CD14-positive monocyte (primary cell): ENCODE measurements at regions not wholly inside any gene's neighbourhood (a gene's known extent, or its start where the extent isn't known, plus 50 kb on each side); places are given as distances from the start of the nearest gene placed in this dataset.

Source experiments
- DNase-seq, 3 donors: peaks; one replicate each; pipeline ENCODE4 v3.0.0-alpha.2; 2011 to 2022
- H2AFZ ChIP-seq: 2 replicates; pipeline ENCODE4 v1.6.0; 2012; ENCODE audit warnings: mild to moderate bottlenecking, low read depth, low read length, inconsistent platforms; ENCODE audit not compliant: insufficient read depth, poor library complexity, severe bottlenecking
- H3K27ac ChIP-seq, 2 donors: 1 replicate in 1 of 2; 2 replicates in 1 of 2; pipeline ENCODE4 v1.5.1; 2012 to 2013; ENCODE audit warnings: low read length in 2 of 2, control low read depth in 1 of 2, inconsistent platforms in 1 of 2, low read depth in 1 of 2, mild to moderate bottlenecking in 1 of 2
- H3K27me3 ChIP-seq, 2 donors: one replicate each; pipeline versions ENCODE4 v1.6.0 to v1.6.1; 2011 to 2013; ENCODE audit warnings: low read length in 2 of 2; ENCODE audit not compliant: control insufficient read depth in 2 of 2, insufficient read depth in 2 of 2
- H3K36me3 ChIP-seq, 2 donors: replicated peaks in 1 of 2; 1 replicate in 1 of 2; 2 replicates in 1 of 2; pipeline versions ENCODE4 v1.5.1 to v1.6.1; 2012 to 2013; ENCODE audit warnings: low read length in 2 of 2, control low read depth in 1 of 2, inconsistent platforms in 1 of 2, mild to moderate bottlenecking in 1 of 2; ENCODE audit not compliant: insufficient read depth in 2 of 2, control insufficient read depth in 1 of 2
- H3K4me1 ChIP-seq, 2 donors: 1 replicate in 1 of 2; 2 replicates in 1 of 2; pipeline versions ENCODE4 v1.5.1 to v1.6.1; 2012 to 2013; ENCODE audit warnings: low read length in 2 of 2, control low read depth in 1 of 2, inconsistent platforms in 1 of 2, mild to moderate bottlenecking in 1 of 2, moderate library complexity in 1 of 2; ENCODE audit not compliant: insufficient read depth in 2 of 2, control insufficient read depth in 1 of 2
- H3K4me2 ChIP-seq: replicated peaks from 2 replicates; pipeline ENCODE3; 2012; ENCODE audit warnings: low read length, moderate library complexity, mild to moderate bottlenecking; ENCODE audit not compliant: poor library complexity, severe bottlenecking; ENCODE audit errors: extremely low read depth
- H3K4me3 ChIP-seq, 3 experiments: fragments of 200-600 bp in 1 of 3; sonication (generic) in 1 of 3; replicated peaks in 1 of 3; 1 replicate in 2 of 3; 2 replicates in 1 of 3; pipeline ENCODE4 v1.5.1; 2011 to 2013; ENCODE audit warnings: low read length in 3 of 3, mild to moderate bottlenecking in 3 of 3, control low read depth in 2 of 3, low read depth in 2 of 3, inconsistent platforms in 1 of 3, moderate library complexity in 1 of 3
- H3K79me2 ChIP-seq: 2 replicates; pipeline ENCODE4 v1.6.0; 2012; ENCODE audit warnings: mild to moderate bottlenecking, control low read depth, inconsistent platforms, low read length, moderate library complexity; ENCODE audit not compliant: insufficient read depth
- H3K9ac ChIP-seq: 2 replicates; pipeline ENCODE4 v1.6.0; 2017; ENCODE audit warnings: low read length, mild to moderate bottlenecking; ENCODE audit not compliant: insufficient read depth, poor library complexity, severe bottlenecking
- H3K9me3 ChIP-seq, 2 donors: replicated peaks in 1 of 2; 1 replicate in 1 of 2; 2 replicates in 1 of 2; pipeline versions ENCODE4 v1.5.1 to v1.6.1; 2012 to 2013; ENCODE audit warnings: low read length in 2 of 2, control low read depth in 1 of 2; ENCODE audit not compliant: control insufficient read depth in 1 of 2, insufficient read depth in 1 of 2
- H4K20me1 ChIP-seq: 2 replicates; pipeline ENCODE4 v1.6.0; 2012; ENCODE audit warnings: mild to moderate bottlenecking, low read length, control low read depth, moderate library complexity; ENCODE audit not compliant: insufficient read depth
- H3K27ac Mint-ChIP-seq, 7 donors: one replicate each; pipeline ENCODE4 v1.8.0; 2020; ENCODE audit warnings: mild to moderate bottlenecking in 7 of 7, mixed read lengths in 7 of 7, moderate library complexity in 6 of 7, inconsistent platforms in 2 of 7
- H3K27me3 Mint-ChIP-seq, 3 donors: one replicate each; pipeline ENCODE4 v1.8.0; 2021 to 2022; ENCODE audit warnings: low read depth in 3 of 3, mild to moderate bottlenecking in 3 of 3, mixed read lengths in 3 of 3, moderate library complexity in 3 of 3, inconsistent platforms in 1 of 3
- H3K36me3 Mint-ChIP-seq, 2 donors: one replicate each; pipeline ENCODE4 v1.8.0; 2020; ENCODE audit warnings: mixed read lengths in 2 of 2, inconsistent platforms in 1 of 2, mild to moderate bottlenecking in 1 of 2
- H3K4me1 Mint-ChIP-seq: one replicate; pipeline ENCODE4 v1.8.0; 2020; ENCODE audit warnings: mild to moderate bottlenecking, mixed read lengths
- H3K4me3 Mint-ChIP-seq, 2 donors: one replicate each; pipeline ENCODE4 v1.8.0; 2020; ENCODE audit warnings: mild to moderate bottlenecking in 2 of 2, mixed read lengths in 2 of 2, moderate library complexity in 1 of 2
- H3K9me3 Mint-ChIP-seq, 7 donors: one replicate each; pipeline ENCODE4 v1.8.0; 2020 to 2022; ENCODE audit warnings: mixed read lengths in 7 of 7, mild to moderate bottlenecking in 6 of 7, moderate library complexity in 6 of 7, inconsistent platforms in 2 of 7
- CTCF ChIP-seq: fragments of 200-600 bp; IDR thresholded peaks from one replicate; pipeline ENCODE4 v1.8.0; 2022; ENCODE audit warnings: antibody characterized with exemption, mild to moderate bottlenecking
- WGBS: methylation state at CpG from one replicate; pipeline ENCODE4 v1.1.5; 2013; ENCODE audit warnings: missing lambda C conversion rate; ENCODE audit not compliant: insufficient coverage; 5-methylcytosine and 5-hydroxymethylcytosine counted together
- intact Hi-C, 2 donors: fragments of 100-400 bp; cut with micrococcal nuclease; formaldehyde crosslinking; loops; one replicate each; pipeline versions ENCODE4 v1.15.0 to v1.15.1; 2023

- Mint-ChIP-seq H3K4me3 (no peak overlapping the region), H3K36me3 (no peaks in the 10 kb centered on the region), H3K27ac (no peak overlapping the region), H3K27me3 (peaks cover 0 to 1% (median 0%) of the 10 kb centered on the region in 3 donors), H3K4me1 (no peaks in the 10 kb centered on the region), H3K9me3 (peaks cover 0 to 12% (median 5%) of the 10 kb centered on the region in 7 donors)
- H3K36me3 ChIP-seq, result no peaks in the 10 kb centered on the region
- peaks cover 0 to 2% of the 10 kb centered on the region in 2 donors for H3K9me3 ChIP-seq
- no peaks in the 10 kb centered on the region for H3K79me2 ChIP-seq
- H4K20me1 ChIP-seq, result no peaks in the 10 kb centered on the region
- H3K4me3 ChIP-seq, result no peak overlapping the region
- TF ChIP-seq CTCF, result no peak
- intact Hi-C loops, result no loop called here
- H2AFZ ChIP-seq, result no peak overlapping the region
- no peak overlapping the region for H3K9ac ChIP-seq
- no CpG with 5 or more reads among the region's 2 CpGs for WGBS
- H3K27me3 ChIP-seq, result no peaks in the 10 kb centered on the region
- no peak overlapping the region for H3K27ac ChIP-seq
- H3K4me1 ChIP-seq, result no peaks in the 10 kb centered on the region
- DNase-seq, result no peak
- no peak overlapping the region for H3K4me2 ChIP-seq
Observed at GRCh38 chr1:188188317-188188716, 1359.6 kb downstream of the PLA2G4A start.

- Histone ChIP-seq H3K9ac (no peak overlapping the region), H3K79me2 (no peaks in the 10 kb centered on the region), H3K36me3 (no peaks in the 10 kb centered on the region), H3K4me1 (no peaks in the 10 kb centered on the region), H3K4me2 (no peak overlapping the region), H3K27ac (no peak overlapping the region), H2AFZ (no peak overlapping the region), H3K27me3 (no peaks in the 10 kb centered on the region), H3K4me3 (no peak overlapping the region), H3K9me3 (no peaks in the 10 kb centered on the region), H4K20me1 (no peaks in the 10 kb centered on the region)
- no peak for TF ChIP-seq CTCF
- H3K36me3 Mint-ChIP-seq, result no peaks in the 10 kb centered on the region
- peaks cover 0 to 4% (median 3%) of the 10 kb centered on the region in 7 donors for H3K9me3 Mint-ChIP-seq
- intact Hi-C loops, result no loop called here
- H3K4me3 Mint-ChIP-seq, result no peak overlapping the region
- no peak for DNase-seq
- WGBS, result no CpG with 5 or more reads among the region's 1 CpG
- H3K27me3 Mint-ChIP-seq, result no peaks in the 10 kb centered on the region
- no peak overlapping the region for H3K27ac Mint-ChIP-seq
- H3K4me1 Mint-ChIP-seq, result no peaks in the 10 kb centered on the region
Observed at GRCh38 chr1:188194916-188195315, 1366.2 kb downstream of the PLA2G4A start.
